ENCODE measurements at regions not wholly inside any gene's neighbourhood (a gene's known extent, or its start where the extent isn't known, plus 50 kb on each side); places are given as distances from the start of the nearest gene placed in this dataset.

GRCh38 chr13:109669956-109670355 lies 116.4 kb downstream of the IRS2 start:
- H3K4me3 ChIP-seq, result no peak overlapping the region
- no peaks in the 10 kb centered on the region for H3K27me3 ChIP-seq
- no peak for TF ChIP-seq CTCF (IDR thresholded peaks at IDR 0.05; ENCODE audit: low read depth, low read length)
- no peaks in the 10 kb centered on the region for H3K4me1 ChIP-seq (ENCODE audit: low read depth)
- no peaks in the 10 kb centered on the region for H3K36me3 ChIP-seq
- no peaks in the 10 kb centered on the region for H3K9me3 ChIP-seq (ENCODE audit: low read depth)
- no peak for DNase-seq (ENCODE audit: low read depth in 1 of 2, low spot score in 1 of 2)
- H3K27ac ChIP-seq, result no peak overlapping the region

GRCh38 chr13:109669234-109669612 lies 117.2 kb downstream of the IRS2 start:
- Histone ChIP-seq H3K27ac (no peak overlapping the region), H3K4me1 (ENCODE audit: low read depth) (no peaks in the 10 kb centered on the region), H3K9me3 (ENCODE audit: low read depth) (no peaks in the 10 kb centered on the region), H3K27me3 (no peaks in the 10 kb centered on the region), H3K36me3 (no peaks in the 10 kb centered on the region), H3K4me3 (no peak overlapping the region)
- TF ChIP-seq CTCF (IDR thresholded peaks at IDR 0.05; ENCODE audit: low read depth, low read length), result no peak
- DNase-seq (ENCODE audit: low read depth in 1 of 2, low spot score in 1 of 2), result no peak

- Histone ChIP-seq H3K27ac (no peak overlapping the region), H3K9me3 (ENCODE audit: low read depth) (no peaks in the 10 kb centered on the region), H3K4me3 (no peak overlapping the region), H3K27me3 (no peaks in the 10 kb centered on the region), H3K4me1 (ENCODE audit: low read depth) (no peaks in the 10 kb centered on the region), H3K36me3 (no peaks in the 10 kb centered on the region)
- no peak for DNase-seq (ENCODE audit: low read depth in 1 of 2, low spot score in 1 of 2)
- TF ChIP-seq CTCF (IDR thresholded peaks at IDR 0.05; ENCODE audit: low read depth, low read length), result no peak
Observed at GRCh38 chr13:109668433-109669233, 117.8 kb downstream of the IRS2 start.

- TF ChIP-seq CTCF (IDR thresholded peaks at IDR 0.05; ENCODE audit: low read depth, low read length), result no peak
- Histone ChIP-seq H3K36me3 (no peaks in the 10 kb centered on the region), H3K4me1 (ENCODE audit: low read depth) (no peaks in the 10 kb centered on the region), H3K27ac (no peak overlapping the region), H3K27me3 (no peaks in the 10 kb centered on the region), H3K4me3 (no peak overlapping the region), H3K9me3 (ENCODE audit: low read depth) (no peaks in the 10 kb centered on the region)
- DNase-seq (ENCODE audit: low read depth in 1 of 2, low spot score in 1 of 2), result peak in 1 of 2 donors; percentile 10
Observed at GRCh38 chr13:109667807-109668291, 118.5 kb downstream of the IRS2 start.

- Histone ChIP-seq H3K36me3 (no peaks in the 10 kb centered on the region), H3K27ac (no peak overlapping the region), H3K4me1 (ENCODE audit: low read depth) (no peaks in the 10 kb centered on the region), H3K4me3 (no peak overlapping the region), H3K9me3 (ENCODE audit: low read depth) (no peaks in the 10 kb centered on the region), H3K27me3 (no peaks in the 10 kb centered on the region)
- TF ChIP-seq CTCF (IDR thresholded peaks at IDR 0.05; ENCODE audit: low read depth, low read length), result no peak
- peak in 1 of 2 donors; percentile 49 for DNase-seq (ENCODE audit: low read depth in 1 of 2, low spot score in 1 of 2)
Observed at GRCh38 chr13:109667056-109667455, 119.3 kb downstream of the IRS2 start.
